DMS 273 (cell line): ENCODE measurements at regions not wholly inside any gene's neighbourhood (a gene's known extent, or its start where the extent isn't known, plus 50 kb on each side); places are given as distances from the start of the nearest gene placed in this dataset.
"Not testable (repeated sequence)": the region's sequence is repeated elsewhere in the genome, so short reads cannot be mapped to it uniquely, and the experiment has no call there.

ENCODE experiments used
- DNase-seq: peaks from one replicate; lab custom pipeline; 2025; ENCODE audit not compliant: unreplicated experiment; lab: John Stamatoyannopoulos, UW

- no peak for DNase-seq
These were observed 228.4 kb downstream of the SPRY1 start for GRCh38 chr4:123624959-123625358.

- DNase-seq: no peak
These were observed 231.7 kb downstream of the SPRY1 start for GRCh38 chr4:123628288-123628687.

- DNase-seq: no peak
These were observed 235.4 kb downstream of the SPRY1 start for GRCh38 chr4:123631786-123632692.

- no peak for DNase-seq
These were observed 236.1 kb downstream of the SPRY1 start for GRCh38 chr4:123632693-123633030.

- DNase-seq: no peak
These were observed 242.2 kb downstream of the SPRY1 start for GRCh38 chr4:123638834-123639233.

- DNase-seq: no peak
These were observed 243.7 kb downstream of the SPRY1 start for GRCh38 chr4:123640271-123640670.

GRCh38 chr4:123640824-123641223 is 244.2 kb downstream of the SPRY1 start:
- DNase-seq: no peak

GRCh38 chr4:123643691-123644090 is 247.1 kb downstream of the SPRY1 start:
- DNase-seq: no peak

GRCh38 chr4:123649250-123649644 is 252.7 kb downstream of the SPRY1 start:
- DNase-seq: no peak

GRCh38 chr4:123649645-123650391 is 253.2 kb downstream of the SPRY1 start:
- DNase-seq: peak; percentile 14

- DNase-seq: no peak
These were observed 254.5 kb downstream of the SPRY1 start for GRCh38 chr4:123651066-123651465.

GRCh38 chr4:123651536-123652180 is 255.1 kb downstream of the SPRY1 start:
- DNase-seq: no peak

GRCh38 chr4:123652476-123652875 is 255.9 kb downstream of the SPRY1 start:
- no peak for DNase-seq

GRCh38 chr4:123653236-123653635 is 256.6 kb downstream of the SPRY1 start:
- DNase-seq: no peak

- not testable (repeated sequence) for DNase-seq
These were observed 260.2 kb downstream of the SPRY1 start for GRCh38 chr4:123656746-123657294.

GRCh38 chr4:123657606-123658005 is 261.0 kb downstream of the SPRY1 start:
- not testable (repeated sequence) for DNase-seq

GRCh38 chr4:123659262-123659661 is 262.7 kb downstream of the SPRY1 start:
- DNase-seq: no peak

GRCh38 chr4:123659730-123660129 is 263.1 kb downstream of the SPRY1 start:
- DNase-seq: peak; percentile 16

GRCh38 chr4:123661080-123661737 is 264.6 kb downstream of the SPRY1 start:
- peak; percentile 11 for DNase-seq

GRCh38 chr4:123662827-123663226 is 266.2 kb downstream of the SPRY1 start:
- DNase-seq: no peak

GRCh38 chr4:123666486-123666885 is 269.9 kb downstream of the SPRY1 start:
- DNase-seq: no peak
